GM19372 (cell line): ENCODE measurements at regions not wholly inside any gene's neighbourhood (a gene's known extent, or its start where the extent isn't known, plus 50 kb on each side); places are given as distances from the start of the nearest gene placed in this dataset.
"Not testable (repeated sequence)": the region's sequence is repeated elsewhere in the genome, so short reads cannot be mapped to it uniquely, and the experiment has no call there.

ENCODE experiments used
- ATAC-seq: cut with Tn5 transposase; IDR thresholded peaks from one replicate; pipeline ENCODE4 v1.9.1; 2021; ENCODE audit warnings: mild to moderate bottlenecking, low read depth, moderate library complexity; ENCODE audit not compliant: unreplicated experiment

GRCh38 chr3:20574746-20575145 is 388.7 kb upstream of the SGO1 start:
- no peak for ATAC-seq

- ATAC-seq, result no peak
Measured at GRCh38 chr3:20573175-20573574, 387.2 kb upstream of the SGO1 start.

- ATAC-seq, result no peak
Measured at GRCh38 chr3:20572473-20572872, 386.5 kb upstream of the SGO1 start.

GRCh38 chr3:20569310-20569709 is 383.3 kb upstream of the SGO1 start:
- ATAC-seq, result no peak

GRCh38 chr3:20564966-20565365 is 379.0 kb upstream of the SGO1 start:
- ATAC-seq, result no peak

- no peak for ATAC-seq
Measured at GRCh38 chr3:20563985-20564384, 378.0 kb upstream of the SGO1 start.

- no peak for ATAC-seq
Measured at GRCh38 chr3:20563251-20563650, 377.2 kb upstream of the SGO1 start.

GRCh38 chr3:20561166-20561565 is 375.2 kb upstream of the SGO1 start:
- ATAC-seq, result no peak

- not testable (repeated sequence) for ATAC-seq
Measured at GRCh38 chr3:20560446-20560845, 374.4 kb upstream of the SGO1 start.

- ATAC-seq, result no peak
Measured at GRCh38 chr3:20558161-20558560, 372.2 kb upstream of the SGO1 start.

- ATAC-seq, result no peak
Measured at GRCh38 chr3:20556661-20557060, 370.7 kb upstream of the SGO1 start.

GRCh38 chr3:20552605-20553275 is 366.7 kb upstream of the SGO1 start:
- ATAC-seq, result no peak

- ATAC-seq, result not testable (repeated sequence)
Measured at GRCh38 chr3:20547361-20548269, 361.6 kb upstream of the SGO1 start.

- no peak for ATAC-seq
Measured at GRCh38 chr3:20546636-20547035, 360.6 kb upstream of the SGO1 start.

GRCh38 chr3:20543535-20544226 is 357.7 kb upstream of the SGO1 start:
- ATAC-seq, result no peak

- ATAC-seq, result no peak
Measured at GRCh38 chr3:20540066-20540465, 354.1 kb upstream of the SGO1 start.

GRCh38 chr3:20539666-20540065 is 353.7 kb upstream of the SGO1 start:
- no peak for ATAC-seq

GRCh38 chr3:20537234-20537633 is 351.2 kb upstream of the SGO1 start:
- ATAC-seq, result no peak

GRCh38 chr3:20529911-20530310 is 343.9 kb upstream of the SGO1 start:
- ATAC-seq, result no peak

GRCh38 chr3:20528180-20528770 is 342.3 kb upstream of the SGO1 start:
- no peak for ATAC-seq

GRCh38 chr3:20527368-20527767 is 341.4 kb upstream of the SGO1 start:
- ATAC-seq, result no peak
